GM13976 (cell line): ENCODE measurements at regions not wholly inside any gene's neighbourhood (a gene's known extent, or its start where the extent isn't known, plus 50 kb on each side); places are given as distances from the start of the nearest gene placed in this dataset.

Experiments used
- DNase-seq: peaks from one replicate; pipeline ENCODE4 v3.0.0; 2012; ENCODE audit warnings: low spot score
- CTCF ChIP-seq: IDR thresholded peaks from 2 replicates; pipeline ENCODE4 v1.5.1; 2012; ENCODE audit warnings: borderline replicate concordance, mild to moderate bottlenecking; ENCODE audit not compliant: insufficient read depth; ENCODE audit errors: extremely low read depth, missing control alignments, control extremely low read depth
- in situ Hi-C: fragments of 300-500 bp; cut with MboI; formaldehyde crosslinking; loops from one replicate; pipeline ENCODE4 v1.12.0; 2022; ENCODE audit warnings: low sequenced_read_pairs, mixed read lengths, inconsistent platforms; ENCODE audit not compliant: unreplicated experiment

GRCh38 chr5:26579712-26580111, 458.7 kb downstream of the CDH9 start:
- in situ Hi-C loops, result no loop called here
- no peak for TF ChIP-seq CTCF
- no peak for DNase-seq

GRCh38 chr5:26578002-26578401, 460.4 kb downstream of the CDH9 start:
- in situ Hi-C loops, result no loop called here
- TF ChIP-seq CTCF, result no peak
- no peak for DNase-seq

GRCh38 chr5:26572480-26572879, 465.9 kb downstream of the CDH9 start:
- in situ Hi-C loops, result no loop called here
- no peak for TF ChIP-seq CTCF
- DNase-seq, result no peak

- in situ Hi-C loops, result no loop called here
- TF ChIP-seq CTCF, result no peak
- no peak for DNase-seq
Measured at GRCh38 chr5:26569929-26570258, 468.5 kb downstream of the CDH9 start.

- TF ChIP-seq CTCF, result no peak
- in situ Hi-C loops, result no loop called here
- DNase-seq, result no peak
Measured at GRCh38 chr5:26569241-26569928, 469.0 kb downstream of the CDH9 start.

- DNase-seq, result no peak
- in situ Hi-C loops, result no loop called here
- no peak for TF ChIP-seq CTCF
Measured at GRCh38 chr5:26568316-26568715, 470.1 kb downstream of the CDH9 start.

GRCh38 chr5:26563979-26564378, 474.4 kb downstream of the CDH9 start:
- no peak for TF ChIP-seq CTCF
- in situ Hi-C loops, result no loop called here
- no peak for DNase-seq
